GOT3 (cell line): ENCODE measurements at regions not wholly inside any gene's neighbourhood (a gene's known extent, or its start where the extent isn't known, plus 50 kb on each side); places are given as distances from the start of the nearest gene placed in this dataset.

Source experiments
- DNase-seq: peaks from one replicate; lab custom pipeline; 2025; ENCODE audit warnings: mixed read lengths; lab: John Stamatoyannopoulos, UW

GRCh38 chr4:18572481-18572880 lies 550.9 kb upstream of the LCORL start:
- no peak for DNase-seq

DNA sequence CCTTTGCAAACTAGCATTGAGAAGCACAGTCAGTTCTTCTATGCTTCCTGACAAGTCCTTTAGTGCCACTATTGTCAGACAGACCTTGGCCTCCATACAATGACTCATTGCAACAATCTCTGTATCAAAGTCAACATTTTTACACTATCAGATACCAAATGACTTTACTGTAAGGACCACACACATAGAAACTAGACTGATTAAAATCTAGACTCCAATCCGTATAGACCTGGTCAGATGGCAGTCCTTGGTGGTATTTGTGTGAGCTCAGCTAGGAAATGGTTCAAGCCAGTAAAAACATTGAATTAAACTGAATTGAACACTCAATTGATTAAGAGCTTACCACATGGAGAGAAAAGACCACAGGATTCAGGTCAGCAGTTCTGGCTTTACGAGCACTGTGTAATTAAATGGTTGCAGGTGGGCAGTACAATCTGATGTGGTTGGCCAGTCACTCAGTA lies 549.8 kb upstream of the LCORL start:
- no peak for DNase-seq

- no peak for DNase-seq
Observed at GRCh38 chr4:18570370-18570769, 548.8 kb upstream of the LCORL start.

- no peak for DNase-seq
Observed at GRCh38 chr4:18568600-18568999, 547.0 kb upstream of the LCORL start.

DNA sequence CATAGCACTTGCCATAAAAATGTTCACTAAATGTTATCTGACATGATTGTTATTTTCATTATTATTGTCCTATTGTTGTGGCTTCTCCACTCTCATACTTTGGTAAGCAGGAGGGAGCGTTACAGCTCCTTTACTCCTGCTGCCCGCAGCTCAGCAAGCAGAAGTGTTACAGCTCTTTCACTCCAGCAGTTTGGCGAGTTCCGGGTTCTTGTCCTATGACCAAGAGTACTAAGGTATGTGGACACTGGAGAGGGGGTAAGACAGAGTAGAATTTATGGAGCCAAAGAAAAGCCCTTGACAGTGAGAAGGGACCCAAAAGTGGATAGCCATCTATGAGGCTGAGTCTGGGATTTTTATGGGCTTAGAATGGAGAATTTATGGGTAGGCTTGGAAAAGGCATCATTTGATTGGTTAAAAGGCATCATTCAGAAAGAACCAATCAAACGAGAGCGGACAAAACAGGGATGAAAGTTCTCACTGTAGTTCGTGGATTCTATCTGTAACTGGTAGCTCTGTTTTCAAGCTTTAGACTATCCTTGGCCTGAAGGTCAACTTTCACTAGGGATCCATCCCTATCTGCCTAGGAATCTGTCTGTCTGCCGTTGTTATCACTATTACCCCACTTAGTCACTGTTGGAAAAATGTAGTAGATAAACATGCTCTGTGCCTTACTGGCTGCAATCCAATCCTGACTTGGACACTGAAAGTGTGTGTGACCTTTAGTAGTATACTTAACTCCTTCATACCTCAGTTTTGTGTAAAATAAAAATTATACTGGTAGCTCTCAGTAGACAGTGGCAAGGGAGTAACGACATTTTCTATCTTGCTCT lies 545.6 kb upstream of the LCORL start:
- DNase-seq: no peak

GRCh38 chr4:18559492-18559891 lies 537.9 kb upstream of the LCORL start:
- no peak for DNase-seq

DNA sequence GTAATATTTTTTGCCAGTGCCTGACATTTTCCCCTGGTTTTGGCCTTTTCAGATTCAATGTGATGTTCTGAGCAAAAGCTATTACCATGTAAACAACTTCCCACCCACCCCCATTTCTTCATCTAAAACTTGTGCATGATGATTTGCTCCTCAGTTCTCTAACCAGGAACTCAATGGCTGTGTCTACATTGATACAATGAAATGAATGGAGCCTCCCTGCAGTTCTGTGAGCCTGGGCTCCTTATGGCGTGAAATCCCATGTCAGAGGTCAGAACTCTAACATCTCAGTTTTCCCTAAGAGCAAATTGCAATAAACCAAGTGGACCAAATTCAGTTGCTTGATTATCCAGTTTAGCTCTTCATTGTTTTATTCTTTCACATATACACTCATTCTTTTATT lies 534.8 kb upstream of the LCORL start:
- DNase-seq: no peak

DNA sequence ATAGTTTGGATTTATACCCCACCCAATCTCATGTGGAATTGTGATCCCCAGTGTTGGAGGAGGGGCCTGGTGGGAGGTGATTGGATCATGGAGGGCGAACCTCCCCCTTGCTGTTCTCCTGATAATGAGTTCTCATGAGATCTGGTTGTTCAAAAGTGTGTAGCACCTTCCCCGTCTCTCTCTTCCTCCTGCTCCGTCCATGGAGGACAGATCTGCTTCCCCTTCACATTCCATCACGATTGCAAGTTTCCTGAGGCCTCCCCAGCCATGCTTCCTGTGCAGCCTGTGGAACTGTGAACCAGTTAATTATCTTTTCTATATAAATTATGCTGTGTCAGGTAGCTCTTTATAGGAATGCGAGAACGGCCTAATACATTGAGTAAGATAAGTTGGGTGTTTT lies 518.8 kb upstream of the LCORL start:
- DNase-seq: no peak

GRCh38 chr4:18538121-18538520 lies 516.6 kb upstream of the LCORL start:
- DNase-seq: no peak

GRCh38 chr4:18536428-18536827 lies 514.9 kb upstream of the LCORL start:
- DNase-seq: no peak

GRCh38 chr4:18535948-18536347 lies 514.4 kb upstream of the LCORL start:
- DNase-seq: no peak

DNA sequence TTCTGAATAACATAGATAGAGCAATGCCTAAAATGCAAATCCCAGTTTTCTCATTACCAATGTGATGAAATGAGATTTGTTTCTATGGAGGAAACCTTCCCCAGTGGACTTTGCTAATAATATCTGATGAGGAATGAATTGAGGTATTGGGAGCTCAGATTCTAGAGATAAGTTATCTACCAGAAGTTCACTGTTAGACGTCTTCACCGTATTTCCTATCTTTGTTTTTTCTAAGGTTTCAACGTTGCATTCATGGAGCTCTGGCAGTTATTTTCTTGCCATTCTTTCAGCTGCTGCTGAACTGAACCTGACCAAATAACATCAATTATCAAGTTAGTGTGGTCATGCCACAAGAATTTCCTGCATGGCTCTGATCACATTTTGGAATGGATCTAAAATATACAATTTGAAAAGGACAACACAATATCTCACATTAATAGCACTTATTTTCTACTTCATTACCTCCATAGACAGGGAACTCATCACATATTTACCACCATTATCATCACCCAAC lies 511.8 kb upstream of the LCORL start:
- no peak for DNase-seq

- DNase-seq: no peak
Observed at GRCh38 chr4:18531731-18532130, 510.2 kb upstream of the LCORL start.

- no peak for DNase-seq
Observed at GRCh38 chr4:18529482-18529881, 507.9 kb upstream of the LCORL start.

GRCh38 chr4:18524667-18525066 lies 503.1 kb upstream of the LCORL start:
- no peak for DNase-seq

- DNase-seq: no peak
Observed at GRCh38 chr4:18518098-18518497, 496.5 kb upstream of the LCORL start.

DNA sequence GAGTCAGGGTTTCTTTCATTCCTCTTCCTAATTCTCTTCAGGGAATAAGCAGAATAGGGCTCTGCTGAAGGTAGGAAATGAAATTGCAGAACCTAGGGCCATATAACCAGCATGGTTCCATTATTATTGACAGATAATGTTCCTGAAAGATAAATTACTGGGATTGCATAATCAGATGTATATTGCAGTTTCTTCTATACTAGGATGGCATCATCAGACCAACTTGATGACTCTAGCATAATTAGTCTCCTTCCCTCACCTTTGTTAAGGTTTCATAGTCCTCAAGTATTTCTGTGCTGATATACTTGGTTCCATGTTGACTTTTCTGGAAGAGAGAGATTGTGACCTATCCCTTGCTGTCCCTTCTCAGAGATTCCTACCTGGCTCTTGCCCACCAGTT lies 492.3 kb upstream of the LCORL start:
- no peak for DNase-seq

DNA sequence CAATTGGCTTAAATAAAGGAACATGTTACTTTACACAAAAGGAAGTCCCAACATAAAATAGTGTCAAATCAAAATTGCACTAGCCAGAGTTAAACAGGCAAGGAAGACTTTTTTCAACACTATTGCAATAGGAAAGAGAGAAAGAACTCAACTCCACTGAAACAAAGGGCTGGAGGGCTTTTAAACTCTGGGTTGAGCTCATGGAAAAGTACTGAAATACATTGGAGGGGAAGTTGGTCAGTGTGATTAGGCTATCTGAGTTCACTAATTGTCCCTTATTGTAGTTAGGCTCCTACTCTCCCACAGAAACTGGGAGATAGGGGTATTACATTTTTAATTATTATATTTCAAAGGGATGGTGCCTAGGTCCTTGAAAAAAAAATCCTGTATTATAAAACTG lies 491.2 kb upstream of the LCORL start:
- no peak for DNase-seq

DNA sequence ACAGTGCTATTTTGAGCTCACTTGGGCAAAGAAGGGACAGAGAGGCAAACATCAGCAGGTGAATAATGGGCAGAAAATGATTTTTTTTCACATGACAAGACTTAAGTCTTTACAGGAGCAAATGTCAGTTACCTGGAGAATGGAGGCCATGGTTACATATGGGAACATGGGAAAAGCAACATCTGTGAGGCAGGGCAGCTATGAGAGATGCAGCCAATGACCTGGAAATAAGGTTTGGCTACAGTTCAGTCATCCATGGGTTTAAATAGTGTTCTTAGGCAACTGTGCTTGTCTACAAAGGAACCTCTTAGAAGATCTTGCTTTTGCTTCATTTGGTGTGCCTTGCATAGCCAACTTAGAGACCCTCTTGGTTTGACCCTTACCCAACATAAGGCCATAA lies 490.2 kb upstream of the LCORL start:
- no peak for DNase-seq

- DNase-seq: no peak
Observed at GRCh38 chr4:18508786-18509185, 487.2 kb upstream of the LCORL start.

DNA sequence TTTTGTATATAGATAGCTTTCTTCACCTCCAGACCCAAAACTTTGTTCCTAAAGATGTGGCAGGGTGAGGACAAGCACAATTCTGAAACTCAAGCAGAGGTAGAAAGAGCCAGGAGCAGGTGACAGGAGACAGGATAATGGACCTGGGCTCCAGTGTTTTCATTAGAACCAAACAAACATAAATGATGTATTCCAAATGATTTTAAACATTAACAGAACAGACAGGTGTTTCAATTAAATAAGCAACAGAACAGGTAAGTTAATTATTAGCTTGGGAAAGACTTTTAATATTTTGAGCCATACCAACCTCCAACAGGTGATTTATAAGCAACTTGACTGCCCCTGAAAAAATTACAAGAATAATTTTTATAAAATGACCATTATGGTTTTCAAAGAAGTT lies 459.4 kb upstream of the LCORL start:
- no peak for DNase-seq

- no peak for DNase-seq
Observed at GRCh38 chr4:18480342-18480741, 458.8 kb upstream of the LCORL start.

- no peak for DNase-seq
Observed at GRCh38 chr4:18479825-18480224, 458.3 kb upstream of the LCORL start.

- no peak for DNase-seq
Observed at GRCh38 chr4:18463987-18464559, 442.5 kb upstream of the LCORL start.
